ENCODE measurements at regions not wholly inside any gene's neighbourhood (a gene's known extent, or its start where the extent isn't known, plus 50 kb on each side); places are given as distances from the start of the nearest gene placed in this dataset.

- TF ChIP-seq CTCF (IDR thresholded peaks at IDR 0.05; ENCODE audit: control insufficient read depth, insufficient read depth, low read depth, low read length, missing control alignments): no peak
- no peak for DNase-seq (ENCODE audit: low read depth)
- no peak overlapping the region for H3K4me3 ChIP-seq (ENCODE audit: control insufficient read depth, low read depth, low read length)
Measured at GRCh38 chr4:78689700-78690323, 86.3 kb upstream of the BMP2K start.

- no peak for DNase-seq (ENCODE audit: low read depth)
- TF ChIP-seq CTCF (IDR thresholded peaks at IDR 0.05; ENCODE audit: control insufficient read depth, insufficient read depth, low read depth, low read length, missing control alignments): no peak
- H3K4me3 ChIP-seq (ENCODE audit: control insufficient read depth, low read depth, low read length): no peak overlapping the region
Measured at GRCh38 chr4:78691334-78691754, 84.8 kb upstream of the BMP2K start.

DNA sequence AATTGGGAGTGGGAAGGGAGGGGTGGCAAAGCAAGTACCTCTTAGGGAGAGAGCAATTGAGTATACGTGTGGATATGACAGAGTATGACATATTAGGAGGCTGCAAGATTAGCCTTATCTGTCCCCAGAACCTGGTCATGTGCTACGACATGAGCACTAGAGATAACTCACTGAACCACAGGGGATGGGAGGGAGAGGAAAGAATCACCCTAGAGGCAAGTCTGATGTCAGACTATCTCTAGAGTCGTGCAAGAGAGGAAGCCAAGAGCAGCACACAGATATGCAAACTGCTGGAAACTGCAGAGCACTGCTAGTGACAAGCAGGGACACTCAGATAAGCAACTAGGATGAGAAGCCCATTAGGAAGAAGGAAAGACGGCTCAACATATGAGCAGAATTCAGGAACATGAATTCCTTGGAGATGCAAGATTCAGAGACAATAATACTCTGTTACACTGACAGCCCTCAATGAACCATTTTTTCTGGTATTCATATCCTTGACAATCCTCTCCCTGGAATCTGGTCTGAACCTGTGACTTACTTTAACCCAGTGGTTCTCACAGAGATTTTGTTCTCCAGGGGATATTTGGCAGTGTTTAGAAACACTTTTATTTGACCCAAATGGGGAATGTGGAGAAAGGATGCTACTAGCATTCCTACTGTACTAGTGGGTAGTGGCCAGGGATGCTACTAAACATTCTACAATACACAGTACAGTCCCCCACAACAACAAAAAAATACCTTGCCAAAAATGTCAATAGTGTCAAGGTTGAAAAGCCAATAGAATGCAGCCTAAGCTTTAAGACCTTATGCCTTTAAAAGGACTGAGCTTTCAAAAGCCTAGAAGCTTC lies 84.0 kb upstream of the BMP2K start:
- H3K4me3 ChIP-seq (ENCODE audit: control insufficient read depth, low read depth, low read length): no peak overlapping the region
- TF ChIP-seq CTCF (IDR thresholded peaks at IDR 0.05; ENCODE audit: control insufficient read depth, insufficient read depth, low read depth, low read length, missing control alignments): no peak
- no peak for DNase-seq (ENCODE audit: low read depth)

DNA sequence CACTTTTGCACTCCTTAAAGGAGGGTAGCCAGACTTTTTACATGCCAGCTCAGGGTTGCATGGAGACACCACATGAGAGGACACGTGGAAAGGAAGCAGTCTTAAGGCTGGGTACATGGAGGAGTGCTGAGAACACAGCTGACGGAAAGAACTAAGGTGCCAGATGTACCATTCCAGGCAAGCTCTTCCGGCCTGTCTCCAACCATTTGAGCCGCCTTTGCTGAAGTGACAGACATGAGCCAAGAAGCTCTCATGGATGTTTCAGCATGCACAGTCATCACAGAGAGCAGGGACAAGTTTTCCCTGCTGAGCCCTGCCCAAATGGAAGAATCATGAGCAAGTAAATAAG lies 83.4 kb upstream of the BMP2K start:
- no peak for DNase-seq (ENCODE audit: low read depth)
- no peak for TF ChIP-seq CTCF (IDR thresholded peaks at IDR 0.05; ENCODE audit: control insufficient read depth, insufficient read depth, low read depth, low read length, missing control alignments)

DNA sequence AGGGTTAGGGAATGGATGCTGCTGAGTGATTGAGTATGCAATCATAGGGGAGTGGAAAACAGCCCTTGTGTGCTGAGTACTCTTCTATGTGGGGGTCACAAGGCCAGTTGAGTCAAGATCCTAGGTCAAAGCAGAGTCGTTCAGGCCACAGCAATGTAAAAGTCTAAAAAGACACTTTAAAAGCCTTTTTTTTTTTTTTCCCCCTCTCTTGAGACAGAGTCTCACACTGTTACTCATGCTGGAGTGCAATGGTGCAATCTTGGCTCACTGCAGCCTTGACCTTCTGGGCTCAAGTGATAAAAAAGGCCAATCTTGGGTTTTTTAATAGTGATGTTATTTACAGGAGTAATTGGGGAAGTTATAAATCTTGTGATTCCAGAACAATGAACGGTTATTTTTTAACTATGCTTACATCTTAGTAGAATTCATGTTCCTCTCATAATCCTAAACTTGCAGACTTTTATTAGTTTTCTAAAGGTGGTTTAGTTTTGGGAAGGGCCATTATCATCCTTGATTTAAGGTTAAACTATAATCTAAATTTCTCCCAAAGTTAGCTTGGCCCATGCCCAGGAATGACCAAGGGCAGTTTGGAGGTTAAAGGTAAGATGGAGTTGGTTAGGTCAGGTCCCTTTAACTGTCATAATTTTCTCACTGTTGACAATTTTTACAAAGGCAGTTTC lies 82.2 kb upstream of the BMP2K start:
- TF ChIP-seq CTCF (IDR thresholded peaks at IDR 0.05; ENCODE audit: control insufficient read depth, insufficient read depth, low read depth, low read length, missing control alignments): no peak
- no peak overlapping the region for H3K4me3 ChIP-seq (ENCODE audit: control insufficient read depth, low read depth, low read length)
- no peak for DNase-seq (ENCODE audit: low read depth)

More for the DNA sequence above, 83.4 kb upstream of the BMP2K start:
- no peak overlapping the region for H3K4me3 ChIP-seq (ENCODE audit: control insufficient read depth, low read depth, low read length)

DNA sequence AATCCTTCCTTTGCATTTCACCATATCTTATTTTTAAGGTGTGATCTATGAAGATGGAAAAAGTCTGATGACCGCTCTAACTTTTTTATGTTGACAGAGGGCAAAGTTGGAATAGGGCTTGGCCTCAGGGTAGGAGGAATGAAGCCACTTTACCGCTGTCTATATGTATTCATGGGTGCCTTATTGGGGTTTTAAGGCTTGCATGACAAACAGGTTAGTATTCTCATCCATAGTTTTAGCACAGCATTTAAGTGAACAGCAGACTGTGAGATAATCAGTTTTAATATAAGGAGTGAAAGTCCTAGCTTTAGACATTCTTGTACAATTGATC lies 81.7 kb upstream of the BMP2K start:
- no peak for TF ChIP-seq CTCF (IDR thresholded peaks at IDR 0.05; ENCODE audit: control insufficient read depth, insufficient read depth, low read depth, low read length, missing control alignments)
- H3K4me3 ChIP-seq (ENCODE audit: control insufficient read depth, low read depth, low read length): no peak overlapping the region
- DNase-seq (ENCODE audit: low read depth): no peak

Data from AG09309 (cell line).